ENCODE measurements at regions not wholly inside any gene's neighbourhood (a gene's known extent, or its start where the extent isn't known, plus 50 kb on each side); places are given as distances from the start of the nearest gene placed in this dataset.

DNA sequence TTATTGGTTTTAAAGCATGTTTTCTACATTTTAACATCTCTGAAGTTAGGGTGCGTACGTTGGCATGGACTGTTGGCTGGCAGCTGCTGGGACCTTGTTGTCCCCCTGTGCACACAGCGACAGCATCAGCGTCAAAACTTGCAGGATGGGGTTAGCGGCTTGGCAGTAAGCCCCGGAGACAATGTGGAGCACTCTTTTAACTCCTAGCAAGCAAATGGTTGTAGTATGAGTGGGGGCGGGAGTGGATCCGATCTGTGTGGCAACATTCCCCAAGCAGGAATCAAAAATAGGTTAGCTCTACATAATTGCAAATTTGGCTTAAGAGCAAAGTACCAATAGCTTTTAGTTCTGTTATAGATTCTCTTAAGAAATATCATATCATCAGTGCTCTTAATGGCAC, 70.1 kb downstream of the NRN1 start:
- intact Hi-C loops (cut with micrococcal nuclease): no loop called here
- H3K4me3 Mint-ChIP-seq (ENCODE audit: unreplicated experiment): no peak overlapping the region
- H3K9me3 Mint-ChIP-seq (ENCODE audit: unreplicated experiment): no peaks in the 10 kb centered on the region
- H3K4me1 Mint-ChIP-seq (ENCODE audit: insufficient read depth, unreplicated experiment): peaks cover 16% of the 10 kb centered on the region
- POLR2A ChIA-PET: no interaction called here
- TF ChIP-seq, protein P1, sequence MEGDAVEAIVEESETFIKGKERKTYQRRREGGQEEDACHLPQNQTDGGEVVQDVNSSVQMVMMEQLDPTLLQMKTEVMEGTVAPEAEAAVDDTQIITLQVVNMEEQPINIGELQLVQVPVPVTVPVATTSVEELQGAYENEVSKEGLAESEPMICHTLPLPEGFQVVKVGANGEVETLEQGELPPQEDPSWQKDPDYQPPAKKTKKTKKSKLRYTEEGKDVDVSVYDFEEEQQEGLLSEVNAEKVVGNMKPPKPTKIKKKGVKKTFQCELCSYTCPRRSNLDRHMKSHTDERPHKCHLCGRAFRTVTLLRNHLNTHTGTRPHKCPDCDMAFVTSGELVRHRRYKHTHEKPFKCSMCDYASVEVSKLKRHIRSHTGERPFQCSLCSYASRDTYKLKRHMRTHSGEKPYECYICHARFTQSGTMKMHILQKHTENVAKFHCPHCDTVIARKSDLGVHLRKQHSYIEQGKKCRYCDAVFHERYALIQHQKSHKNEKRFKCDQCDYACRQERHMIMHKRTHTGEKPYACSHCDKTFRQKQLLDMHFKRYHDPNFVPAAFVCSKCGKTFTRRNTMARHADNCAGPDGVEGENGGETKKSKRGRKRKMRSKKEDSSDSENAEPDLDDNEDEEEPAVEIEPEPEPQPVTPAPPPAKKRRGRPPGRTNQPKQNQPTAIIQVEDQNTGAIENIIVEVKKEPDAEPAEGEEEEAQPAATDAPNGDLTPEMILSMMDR (IDR thresholded peaks at IDR 0.05; ENCODE audit: unreplicated experiment): no peak
- no TSS peak for BruUV-seq (replicated peaks)
- CTCF ChIA-PET: no interaction called here
- H3K36me3 Mint-ChIP-seq (ENCODE audit: insufficient read depth, unreplicated experiment): no peaks in the 10 kb centered on the region
- H3K27me3 Mint-ChIP-seq (ENCODE audit: insufficient read depth, unreplicated experiment): peaks cover 46% of the 10 kb centered on the region
- H3K27ac Mint-ChIP-seq (ENCODE audit: low read depth, unreplicated experiment): no peak overlapping the region
- no peak for DNase-seq (ENCODE audit: unreplicated experiment)

DNA sequence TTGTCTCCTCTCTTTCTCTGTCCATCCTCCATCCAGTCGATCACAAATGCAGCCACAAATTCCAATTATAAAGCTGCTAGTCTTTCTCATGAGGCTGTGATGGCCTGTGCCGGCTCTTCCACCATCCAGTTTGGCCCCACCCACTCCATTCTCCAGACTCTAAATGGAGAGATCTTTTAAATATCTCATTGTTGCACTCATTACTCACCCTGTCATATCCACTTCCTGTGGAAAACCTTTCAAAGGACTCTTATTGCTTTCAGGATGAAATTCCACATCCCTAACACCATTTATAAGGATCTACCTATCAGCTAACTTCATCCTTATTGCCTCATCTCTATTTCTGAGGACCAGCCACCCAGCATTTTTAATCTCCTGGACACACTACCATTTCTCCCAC, 70.6 kb downstream of the NRN1 start:
- ChIA-PET CTCF (no interaction called here), POLR2A (no interaction called here)
- no TSS peak for BruUV-seq (replicated peaks)
- Mint-ChIP-seq H3K4me1 (ENCODE audit: insufficient read depth, unreplicated experiment) (peaks cover 16% of the 10 kb centered on the region), H3K27ac (ENCODE audit: low read depth, unreplicated experiment) (no peak overlapping the region), H3K9me3 (ENCODE audit: unreplicated experiment) (no peaks in the 10 kb centered on the region), H3K36me3 (ENCODE audit: insufficient read depth, unreplicated experiment) (no peaks in the 10 kb centered on the region), H3K4me3 (ENCODE audit: unreplicated experiment) (no peak overlapping the region), H3K27me3 (ENCODE audit: insufficient read depth, unreplicated experiment) (peaks cover 51% of the 10 kb centered on the region)
- intact Hi-C loops (cut with micrococcal nuclease): no loop called here
- TF ChIP-seq, protein P1 (IDR thresholded peaks at IDR 0.05; ENCODE audit: unreplicated experiment): no peak
- no peak for DNase-seq (ENCODE audit: unreplicated experiment)

DNA sequence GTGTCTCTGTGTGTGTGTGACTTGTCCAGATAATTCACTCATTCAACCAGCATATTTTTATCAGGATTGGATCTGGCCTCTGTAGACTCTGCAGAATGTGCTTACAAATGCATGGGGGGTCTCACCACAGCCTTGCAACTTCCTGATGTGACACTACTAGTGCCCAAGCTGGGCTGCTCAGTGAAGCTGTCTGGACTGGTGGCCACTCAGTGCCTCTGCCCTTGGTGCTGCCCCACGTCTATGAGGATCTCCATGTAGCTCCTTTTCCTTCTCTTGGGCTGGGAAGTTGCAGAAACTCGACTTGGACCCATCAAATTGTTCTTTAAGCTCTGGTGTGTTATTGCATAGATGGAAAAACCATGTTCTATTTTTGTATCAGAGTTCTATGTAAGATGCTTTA, 75.8 kb downstream of the NRN1 start:
- no TSS peak for BruUV-seq (replicated peaks)
- no peak for DNase-seq (ENCODE audit: unreplicated experiment)
- TF ChIP-seq, protein P1 (IDR thresholded peaks at IDR 0.05; ENCODE audit: unreplicated experiment): no peak
- POLR2A ChIA-PET: interaction anchor here (0.7 kb wide), 1 partner anchor 479 kb away, joined by 3 read pairs; no protein-coding TSS in a partner anchor
- Mint-ChIP-seq H3K27ac (ENCODE audit: low read depth, unreplicated experiment) (no peak overlapping the region), H3K36me3 (ENCODE audit: insufficient read depth, unreplicated experiment) (no peaks in the 10 kb centered on the region), H3K4me3 (ENCODE audit: unreplicated experiment) (no peak overlapping the region), H3K27me3 (ENCODE audit: insufficient read depth, unreplicated experiment) (peaks cover 53% of the 10 kb centered on the region), H3K4me1 (ENCODE audit: insufficient read depth, unreplicated experiment) (peaks cover under 1% of the 10 kb centered on the region), H3K9me3 (ENCODE audit: unreplicated experiment) (peaks cover 12% of the 10 kb centered on the region)
- intact Hi-C loops (cut with micrococcal nuclease): no loop called here
- CTCF ChIA-PET: no interaction called here

DNA sequence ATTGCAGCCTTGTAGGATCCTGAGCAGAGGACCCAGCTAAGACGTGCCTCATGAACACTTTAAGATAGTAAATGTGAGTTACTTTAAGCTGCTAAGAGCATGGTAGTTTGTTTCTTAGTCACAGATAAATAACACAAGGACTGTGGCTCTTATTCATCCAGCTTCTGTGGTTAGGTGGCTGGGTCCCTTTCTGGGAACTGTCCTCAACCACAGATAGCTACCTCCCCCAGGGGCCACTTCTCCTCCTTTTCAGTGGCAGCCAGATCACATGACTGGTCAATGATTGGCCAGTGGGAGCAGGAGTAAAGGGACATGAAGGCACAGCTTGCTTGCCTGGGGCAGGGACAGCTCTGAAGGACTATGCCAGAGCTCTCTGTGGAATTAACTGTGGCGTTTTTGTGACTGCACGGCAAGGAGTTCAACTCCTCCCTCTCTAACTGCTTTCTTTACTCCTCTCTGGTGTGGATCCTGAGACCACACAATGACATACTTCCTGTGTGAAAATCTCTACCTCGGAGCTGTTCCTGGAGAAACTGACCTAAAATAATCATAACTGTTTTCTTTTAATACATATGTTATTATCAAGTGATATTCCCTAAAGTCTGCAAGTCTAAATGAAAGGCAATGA, 76.5 kb downstream of the NRN1 start:
- ChIA-PET POLR2A (no interaction called here), CTCF (no interaction called here)
- Mint-ChIP-seq H3K27ac (ENCODE audit: low read depth, unreplicated experiment) (no peak overlapping the region), H3K27me3 (ENCODE audit: insufficient read depth, unreplicated experiment) (peaks cover 46% of the 10 kb centered on the region), H3K4me1 (ENCODE audit: insufficient read depth, unreplicated experiment) (no peaks in the 10 kb centered on the region), H3K9me3 (ENCODE audit: unreplicated experiment) (peaks cover 12% of the 10 kb centered on the region), H3K4me3 (ENCODE audit: unreplicated experiment) (no peak overlapping the region), H3K36me3 (ENCODE audit: insufficient read depth, unreplicated experiment) (no peaks in the 10 kb centered on the region)
- TF ChIP-seq, protein P1 (IDR thresholded peaks at IDR 0.05; ENCODE audit: unreplicated experiment): no peak
- no peak for DNase-seq (ENCODE audit: unreplicated experiment)
- intact Hi-C loops (cut with micrococcal nuclease): no loop called here
- BruUV-seq (replicated peaks): no TSS peak
